IPS-20b (cell line): ENCODE measurements at regions not wholly inside any gene's neighbourhood (a gene's known extent, or its start where the extent isn't known, plus 50 kb on each side); places are given as distances from the start of the nearest gene placed in this dataset.

Experiments
- H3K27ac ChIP-seq: one replicate; pipeline ENCODE4 v1.5.1; 2013; ENCODE audit warnings: low read length
- H3K27me3 ChIP-seq: 2 replicates; pipeline ENCODE4 v1.6.1; 2013; ENCODE audit warnings: mild to moderate bottlenecking, low read length, inconsistent platforms; ENCODE audit not compliant: insufficient read depth
- H3K36me3 ChIP-seq: 2 replicates; pipeline ENCODE4 v1.6.1; 2013; ENCODE audit warnings: low read depth, mild to moderate bottlenecking, inconsistent platforms, low read length, moderate library complexity; ENCODE audit not compliant: insufficient read depth
- H3K4me1 ChIP-seq: 2 replicates; pipeline ENCODE4 v1.6.1; 2013; ENCODE audit warnings: mild to moderate bottlenecking, control low read depth, inconsistent platforms, low read length, moderate library complexity; ENCODE audit not compliant: insufficient read depth
- H3K4me3 ChIP-seq: 2 replicates; pipeline ENCODE4 v1.5.1; 2013; ENCODE audit warnings: mild to moderate bottlenecking, low read length, inconsistent platforms
- H3K9ac ChIP-seq: 2 replicates; pipeline ENCODE4 v1.6.1; 2013; ENCODE audit warnings: low read depth, mild to moderate bottlenecking, inconsistent platforms, low read length, moderate library complexity
- H3K9me3 ChIP-seq: 2 replicates; pipeline ENCODE4 v1.6.1; 2013; ENCODE audit warnings: mild to moderate bottlenecking, low read depth, low read length, inconsistent platforms; ENCODE audit not compliant: insufficient read depth

- no peak overlapping the region for H3K27ac ChIP-seq
- no peaks in the 10 kb centered on the region for H3K9me3 ChIP-seq
- H3K36me3 ChIP-seq, result no peaks in the 10 kb centered on the region
- no peaks in the 10 kb centered on the region for H3K4me1 ChIP-seq
- H3K27me3 ChIP-seq, result no peaks in the 10 kb centered on the region
- no peak overlapping the region for H3K9ac ChIP-seq
- no peak overlapping the region for H3K4me3 ChIP-seq
Measured at GRCh38 chr7:53087274-53087673, 51.8 kb downstream of the POM121L12 start.

- H3K4me3 ChIP-seq, result no peak overlapping the region
- H3K9ac ChIP-seq, result no peak overlapping the region
- no peak overlapping the region for H3K27ac ChIP-seq
- H3K9me3 ChIP-seq, result no peaks in the 10 kb centered on the region
- no peaks in the 10 kb centered on the region for H3K36me3 ChIP-seq
- no peaks in the 10 kb centered on the region for H3K27me3 ChIP-seq
- no peaks in the 10 kb centered on the region for H3K4me1 ChIP-seq
Measured at GRCh38 chr7:53094191-53094590, 58.8 kb downstream of the POM121L12 start.

- H3K9me3 ChIP-seq, result no peaks in the 10 kb centered on the region
- H3K9ac ChIP-seq, result no peak overlapping the region
- no peaks in the 10 kb centered on the region for H3K4me1 ChIP-seq
- no peaks in the 10 kb centered on the region for H3K27me3 ChIP-seq
- H3K27ac ChIP-seq, result no peak overlapping the region
- H3K4me3 ChIP-seq, result no peak overlapping the region
- no peaks in the 10 kb centered on the region for H3K36me3 ChIP-seq
Measured at GRCh38 chr7:53094827-53095226, 59.4 kb downstream of the POM121L12 start.

- Histone ChIP-seq H3K27me3 (no peaks in the 10 kb centered on the region), H3K9ac (no peak overlapping the region), H3K4me1 (no peaks in the 10 kb centered on the region), H3K27ac (no peak overlapping the region), H3K36me3 (no peaks in the 10 kb centered on the region), H3K9me3 (no peaks in the 10 kb centered on the region), H3K4me3 (no peak overlapping the region)
Measured at GRCh38 chr7:53095731-53096501, 60.5 kb downstream of the POM121L12 start.

GRCh38 chr7:53100091-53100490 is 64.7 kb downstream of the POM121L12 start:
- Histone ChIP-seq H3K27me3 (no peaks in the 10 kb centered on the region), H3K4me3 (no peak overlapping the region), H3K27ac (no peak overlapping the region), H3K9ac (no peak overlapping the region), H3K36me3 (no peaks in the 10 kb centered on the region), H3K4me1 (no peaks in the 10 kb centered on the region), H3K9me3 (no peaks in the 10 kb centered on the region)

GRCh38 chr7:53101026-53101425 is 65.6 kb downstream of the POM121L12 start:
- Histone ChIP-seq H3K9ac (no peak overlapping the region), H3K27ac (no peak overlapping the region), H3K9me3 (no peaks in the 10 kb centered on the region), H3K36me3 (no peaks in the 10 kb centered on the region), H3K27me3 (no peaks in the 10 kb centered on the region), H3K4me1 (no peaks in the 10 kb centered on the region), H3K4me3 (no peak overlapping the region)

- no peak overlapping the region for H3K4me3 ChIP-seq
- no peaks in the 10 kb centered on the region for H3K4me1 ChIP-seq
- no peaks in the 10 kb centered on the region for H3K36me3 ChIP-seq
- no peak overlapping the region for H3K27ac ChIP-seq
- no peaks in the 10 kb centered on the region for H3K27me3 ChIP-seq
- no peak overlapping the region for H3K9ac ChIP-seq
- no peaks in the 10 kb centered on the region for H3K9me3 ChIP-seq
Measured at GRCh38 chr7:53110425-53110824, 75.0 kb downstream of the POM121L12 start.

- no peak overlapping the region for H3K27ac ChIP-seq
- H3K4me1 ChIP-seq, result no peaks in the 10 kb centered on the region
- H3K27me3 ChIP-seq, result no peaks in the 10 kb centered on the region
- H3K4me3 ChIP-seq, result no peak overlapping the region
- no peaks in the 10 kb centered on the region for H3K9me3 ChIP-seq
- H3K36me3 ChIP-seq, result no peaks in the 10 kb centered on the region
- no peak overlapping the region for H3K9ac ChIP-seq
Measured at GRCh38 chr7:53111031-53111430, 75.6 kb downstream of the POM121L12 start.

GRCh38 chr7:53113424-53113823 is 78.0 kb downstream of the POM121L12 start:
- Histone ChIP-seq H3K27ac (no peak overlapping the region), H3K27me3 (no peaks in the 10 kb centered on the region), H3K9ac (no peak overlapping the region), H3K4me3 (no peak overlapping the region), H3K4me1 (no peaks in the 10 kb centered on the region), H3K36me3 (no peaks in the 10 kb centered on the region), H3K9me3 (no peaks in the 10 kb centered on the region)

- Histone ChIP-seq H3K9me3 (no peaks in the 10 kb centered on the region), H3K4me3 (no peak overlapping the region), H3K36me3 (no peaks in the 10 kb centered on the region), H3K4me1 (no peaks in the 10 kb centered on the region), H3K27me3 (no peaks in the 10 kb centered on the region), H3K27ac (no peak overlapping the region), H3K9ac (no peak overlapping the region)
Measured at GRCh38 chr7:53119514-53119941, 84.1 kb downstream of the POM121L12 start.

- no peaks in the 10 kb centered on the region for H3K27me3 ChIP-seq
- no peak overlapping the region for H3K9ac ChIP-seq
- no peaks in the 10 kb centered on the region for H3K9me3 ChIP-seq
- H3K4me3 ChIP-seq, result no peak overlapping the region
- no peaks in the 10 kb centered on the region for H3K4me1 ChIP-seq
- H3K27ac ChIP-seq, result no peak overlapping the region
- no peaks in the 10 kb centered on the region for H3K36me3 ChIP-seq
Measured at GRCh38 chr7:53121374-53121773, 85.9 kb downstream of the POM121L12 start.

GRCh38 chr7:53131697-53132096 is 96.3 kb downstream of the POM121L12 start:
- H3K36me3 ChIP-seq, result no peaks in the 10 kb centered on the region
- H3K9me3 ChIP-seq, result no peaks in the 10 kb centered on the region
- no peak overlapping the region for H3K27ac ChIP-seq
- no peaks in the 10 kb centered on the region for H3K27me3 ChIP-seq
- H3K4me1 ChIP-seq, result no peaks in the 10 kb centered on the region
- no peak overlapping the region for H3K4me3 ChIP-seq
- no peak overlapping the region for H3K9ac ChIP-seq
